Stimulated activated CD4-positive, alpha-beta T cell treated with anti-CD3 and anti-CD28 coated beads, Interleukin-2, amount 100 ng/mL, for 4 hours (primary cell): ENCODE measurements at regions not wholly inside any gene's neighbourhood (a gene's known extent, or its start where the extent isn't known, plus 50 kb on each side); places are given as distances from the start of the nearest gene placed in this dataset.
"Not testable (repeated sequence)": the region's sequence is repeated elsewhere in the genome, so short reads cannot be mapped to it uniquely, and the experiment has no call there.

Experiments
- DNase-seq: peaks from one replicate; pipeline ENCODE4 v3.0.0-alpha.2; 2020; ENCODE audit warnings: low read depth

- no peak for DNase-seq
Measured at GRCh38 chr22:40094485-40094884, 83.2 kb upstream of the TNRC6B start.

- DNase-seq, result not testable (repeated sequence)
Measured at GRCh38 chr22:40099887-40100286, 77.8 kb upstream of the TNRC6B start.

GRCh38 chr22:40105755-40106154 is 72.0 kb upstream of the TNRC6B start:
- no peak for DNase-seq

GRCh38 chr22:40107244-40107643 is 70.5 kb upstream of the TNRC6B start:
- no peak for DNase-seq

- peak; percentile 10 for DNase-seq
Measured at GRCh38 chr22:40107851-40108378, 69.8 kb upstream of the TNRC6B start.

GRCh38 chr22:40108396-40108795 is 69.3 kb upstream of the TNRC6B start:
- no peak for DNase-seq

GRCh38 chr22:40108926-40109325 is 68.8 kb upstream of the TNRC6B start:
- DNase-seq, result not testable (repeated sequence)

GRCh38 chr22:40111451-40111850 is 66.3 kb upstream of the TNRC6B start:
- no peak for DNase-seq

- DNase-seq, result no peak
Measured at GRCh38 chr22:40112595-40112994, 65.1 kb upstream of the TNRC6B start.

GRCh38 chr22:40113696-40114095 is 64.0 kb upstream of the TNRC6B start:
- no peak for DNase-seq

- no peak for DNase-seq
Measured at GRCh38 chr22:40114411-40114810, 63.3 kb upstream of the TNRC6B start.

GRCh38 chr22:40116496-40117200 is 61.1 kb upstream of the TNRC6B start:
- DNase-seq, result no peak

GRCh38 chr22:40118979-40119378 is 58.7 kb upstream of the TNRC6B start:
- no peak for DNase-seq

- DNase-seq, result no peak
Measured at GRCh38 chr22:40120848-40121247, 56.9 kb upstream of the TNRC6B start.

GRCh38 chr22:40121461-40121860 is 56.3 kb upstream of the TNRC6B start:
- no peak for DNase-seq

- DNase-seq, result no peak
Measured at GRCh38 chr22:40122792-40123191, 54.9 kb upstream of the TNRC6B start.

GRCh38 chr22:40123387-40123786 is 54.3 kb upstream of the TNRC6B start:
- no peak for DNase-seq
